Pons (tissue), 1 donor: ENCODE measurements at regions not wholly inside any gene's neighbourhood (a gene's known extent, or its start where the extent isn't known, plus 50 kb on each side); places are given as distances from the start of the nearest gene placed in this dataset.
"Not testable (repeated sequence)": the region's sequence is repeated elsewhere in the genome, so short reads cannot be mapped to it uniquely, and the experiment has no call there.

ENCODE experiments used
- DNase-seq: peaks from one replicate; pipeline ENCODE4 v3.0.0-alpha.2; 2016; ENCODE audit warnings: low spot score

DNA sequence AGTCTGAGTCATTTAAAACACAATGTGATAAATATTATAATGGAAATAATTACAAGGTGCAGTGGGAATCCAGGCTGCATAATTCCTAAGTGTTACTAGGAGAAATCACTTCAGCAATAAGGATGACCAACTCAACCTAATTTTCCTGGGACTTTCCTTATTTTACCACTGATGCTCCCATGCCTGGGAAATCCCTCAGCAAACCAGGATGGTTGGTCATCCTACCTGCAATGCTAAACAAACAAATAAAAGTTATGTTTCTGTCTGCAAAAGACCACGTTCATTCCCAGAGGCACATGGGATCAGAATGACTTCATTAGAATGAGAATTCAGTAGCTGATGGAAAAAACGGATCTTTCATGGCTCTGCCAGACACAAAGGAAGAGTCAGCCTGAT is 130.8 kb upstream of the RAP1B start:
- no peak for DNase-seq

DNA sequence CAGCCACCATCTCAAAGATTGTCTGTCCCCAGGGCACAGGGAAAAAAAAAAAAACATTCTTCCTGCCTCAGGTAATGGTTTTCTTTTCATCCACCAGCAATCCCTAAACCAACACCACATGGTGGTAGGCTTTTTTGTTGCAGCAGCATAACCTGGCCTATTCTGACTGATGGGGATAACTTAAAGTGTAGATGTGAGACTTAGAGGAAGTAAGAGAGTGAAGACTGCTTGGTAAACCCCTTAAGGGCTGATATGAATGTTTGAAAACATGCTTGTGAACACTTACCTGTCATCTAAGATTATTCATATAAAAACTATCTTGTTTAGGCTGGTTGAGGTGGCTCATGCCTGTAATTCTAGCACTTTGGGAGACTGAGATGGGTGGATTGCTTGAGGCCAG is 130.2 kb upstream of the RAP1B start:
- no peak for DNase-seq

DNA sequence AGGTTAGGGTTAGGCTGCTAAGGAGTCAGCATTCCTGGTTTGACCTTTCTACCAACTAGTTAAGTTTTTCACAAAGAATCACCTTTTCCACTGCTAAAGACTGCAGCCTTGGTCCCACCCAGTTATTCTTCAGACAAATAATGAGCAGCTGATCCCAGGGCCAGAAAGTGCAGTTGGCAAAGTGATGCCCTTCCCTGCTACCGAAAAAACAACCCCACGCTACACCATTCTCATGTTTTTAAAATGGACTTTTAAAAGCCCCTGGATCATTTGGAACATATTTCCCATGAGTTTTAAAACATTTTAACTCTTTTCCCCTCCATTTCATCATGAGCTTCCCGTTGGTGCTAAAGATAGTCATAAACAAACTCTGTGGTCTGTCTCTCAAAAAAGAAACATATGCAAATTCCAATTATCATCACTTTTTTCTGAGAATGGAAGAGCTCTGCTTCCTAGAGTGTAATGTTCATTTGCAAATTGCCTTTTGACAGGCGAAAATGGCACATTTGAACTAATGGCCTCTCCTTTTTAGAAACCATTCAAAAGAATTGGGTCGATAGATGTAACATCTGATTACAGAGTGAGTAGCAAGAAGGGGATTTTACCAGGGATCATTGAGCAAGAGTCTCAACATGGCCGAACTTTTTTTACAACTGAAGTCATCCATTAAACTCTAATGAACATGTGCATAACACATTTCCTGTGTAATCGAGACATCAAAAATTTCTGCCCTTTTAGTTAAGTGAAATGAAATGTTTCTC is 129.3 kb upstream of the RAP1B start:
- no peak for DNase-seq

DNA sequence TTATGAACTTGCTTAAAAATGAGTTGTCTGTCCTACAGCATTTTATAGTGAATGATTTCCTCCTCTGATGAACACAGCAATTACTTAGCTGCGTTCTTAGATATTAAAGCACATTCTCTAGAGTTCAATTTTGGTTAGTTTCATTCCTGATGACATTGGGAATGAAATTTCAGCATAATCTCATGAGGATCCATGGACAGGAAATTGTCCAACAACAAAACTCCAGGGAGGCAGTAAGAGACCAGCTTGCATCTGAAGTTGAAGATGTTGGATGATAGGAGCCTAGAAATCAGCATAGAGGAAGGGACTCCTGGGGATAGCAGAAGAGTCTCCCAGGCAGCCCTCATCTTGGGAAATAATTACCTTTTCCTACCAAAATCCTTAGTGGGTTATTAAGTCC is 128.7 kb upstream of the RAP1B start:
- no peak for DNase-seq

DNA sequence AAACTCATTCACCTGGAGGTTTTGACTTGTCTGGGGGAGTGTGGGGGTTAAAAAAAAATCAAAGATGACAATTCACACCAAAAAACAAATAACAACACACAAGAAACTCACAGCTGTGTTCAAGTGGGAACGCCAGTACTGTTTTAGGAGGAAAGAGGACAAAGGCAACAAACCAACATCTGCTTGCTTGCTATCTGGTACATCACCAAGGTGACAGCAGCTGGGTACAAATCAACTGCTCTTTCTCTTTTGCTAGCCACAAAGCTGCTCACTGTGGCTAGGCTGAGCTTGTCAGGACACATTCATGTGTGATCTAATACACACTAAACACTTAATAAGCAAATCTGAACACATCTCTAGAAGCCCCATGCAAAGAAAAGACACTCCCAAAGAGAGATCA is 128.0 kb upstream of the RAP1B start:
- DNase-seq, result no peak

DNA sequence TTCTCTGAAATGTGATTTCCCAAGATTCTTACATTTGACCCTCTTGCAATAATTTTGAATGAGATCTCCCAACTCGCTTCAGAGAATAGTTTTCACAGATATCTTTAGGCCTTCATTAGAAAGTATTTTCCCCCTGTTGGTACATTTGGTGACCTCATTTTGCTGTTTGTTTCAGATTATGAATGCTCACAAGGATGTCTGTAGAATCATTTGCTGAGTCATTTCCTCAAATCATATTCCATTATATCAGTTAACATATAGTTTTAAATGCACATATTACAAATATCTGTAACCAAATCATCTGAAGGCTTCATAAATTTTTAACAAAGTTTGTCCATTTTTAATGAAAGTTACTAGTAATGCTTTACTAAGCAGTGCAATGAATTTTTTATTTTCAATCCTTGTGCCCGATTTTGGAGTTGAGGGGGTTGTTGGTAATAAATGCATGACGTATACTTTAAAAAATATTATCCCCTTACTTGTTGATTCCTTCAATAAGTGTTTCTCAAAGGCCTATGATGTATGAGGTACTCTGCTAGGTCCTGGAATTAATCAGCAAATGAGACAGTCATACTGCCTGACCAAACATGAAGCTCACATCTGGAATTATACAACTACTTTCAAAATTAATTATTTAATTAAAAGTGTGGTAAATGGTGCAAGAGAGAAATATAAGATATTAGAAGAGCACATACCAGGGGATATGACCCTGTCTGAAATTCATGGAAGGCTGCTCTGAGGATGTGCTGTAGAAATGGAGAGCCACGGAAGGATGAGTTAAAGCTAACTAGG is 126.9 kb upstream of the RAP1B start:
- DNase-seq, result no peak

DNA sequence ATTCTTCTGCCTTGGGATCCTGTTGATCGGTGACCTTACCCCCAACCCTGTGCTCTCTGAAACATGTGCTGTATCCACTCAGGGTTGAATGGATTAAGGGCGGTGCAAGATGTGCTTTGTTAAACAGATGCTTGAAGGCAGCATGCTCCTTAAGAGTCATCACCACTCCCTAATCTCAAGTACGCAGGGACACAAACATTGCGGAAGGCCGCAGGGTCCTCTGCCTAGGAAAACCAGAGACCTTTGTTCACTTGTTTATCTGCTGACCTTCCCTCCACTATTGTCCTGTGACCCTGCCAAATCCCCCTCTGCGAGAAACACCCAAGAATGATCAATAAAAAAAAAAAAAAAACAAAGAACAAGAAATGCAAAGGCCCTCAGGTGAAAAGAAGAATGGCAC is 126.1 kb upstream of the RAP1B start:
- not testable (repeated sequence) for DNase-seq

DNA sequence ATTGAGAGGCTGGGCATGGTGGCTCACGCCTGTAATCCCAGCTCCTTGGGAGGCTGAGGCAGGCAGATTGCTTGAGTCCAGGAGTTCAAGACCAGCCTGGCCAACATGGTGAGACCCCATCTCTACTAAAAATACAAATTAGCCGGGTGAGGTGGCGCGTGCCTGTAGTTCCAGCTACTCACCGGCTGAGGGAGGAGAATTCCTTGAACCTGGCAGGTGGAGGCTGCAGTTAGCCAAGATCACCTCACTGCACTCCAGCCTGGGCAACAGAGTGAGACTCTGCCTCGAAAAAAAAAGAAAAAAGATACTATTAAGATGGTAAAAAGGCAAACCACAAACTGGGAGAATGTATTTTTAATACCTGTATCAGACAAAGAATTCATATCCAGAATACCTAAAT is 124.2 kb upstream of the RAP1B start:
- DNase-seq, result not testable (repeated sequence)

DNA sequence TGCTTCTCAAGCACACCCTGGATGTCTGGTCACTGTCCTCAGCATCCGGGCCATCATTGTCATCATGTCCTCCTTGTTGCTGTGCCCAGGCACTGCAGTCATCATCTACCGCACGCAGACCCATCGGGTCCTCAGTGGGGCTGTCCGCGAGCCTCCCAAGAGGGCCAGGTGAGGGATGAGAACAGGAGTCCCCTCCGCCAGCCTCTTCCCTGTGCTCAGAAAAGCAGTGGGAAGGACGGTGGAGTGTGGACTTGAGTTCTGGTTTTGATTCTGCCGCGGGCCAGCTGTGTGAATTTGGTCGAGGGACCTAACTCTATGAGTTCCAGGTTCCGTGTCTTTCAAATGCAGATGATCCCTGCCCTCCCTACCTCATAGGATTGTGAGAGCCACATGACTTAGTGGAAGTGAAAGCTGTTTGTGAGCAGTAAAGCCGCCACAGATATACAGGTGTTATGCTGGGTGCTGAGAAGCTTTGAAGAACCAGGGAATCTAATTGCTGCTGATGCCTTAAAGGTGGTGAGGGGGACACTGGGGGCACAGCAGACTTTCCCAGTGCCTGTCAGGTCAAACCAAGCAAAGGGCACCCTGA is 122.9 kb upstream of the RAP1B start:
- no peak for DNase-seq

DNA sequence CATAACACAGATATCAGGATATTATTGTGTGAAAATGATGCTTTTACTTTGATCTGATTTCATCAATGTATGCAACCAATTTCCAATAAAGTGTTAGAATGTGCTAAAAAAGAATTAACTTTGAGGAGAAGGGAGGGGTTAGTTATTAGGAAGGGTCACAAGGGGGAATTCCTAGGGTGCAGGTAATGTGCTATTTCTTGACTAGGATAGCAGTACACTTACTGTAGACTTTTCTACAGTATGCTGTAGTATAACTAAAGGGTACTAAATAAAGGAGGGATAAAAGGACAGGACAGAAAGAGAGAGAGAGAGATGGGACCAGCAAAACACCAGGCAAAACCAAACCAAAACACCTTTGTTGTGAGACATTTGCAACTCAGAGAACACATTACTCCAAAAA is 121.4 kb upstream of the RAP1B start:
- DNase-seq, result no peak

DNA sequence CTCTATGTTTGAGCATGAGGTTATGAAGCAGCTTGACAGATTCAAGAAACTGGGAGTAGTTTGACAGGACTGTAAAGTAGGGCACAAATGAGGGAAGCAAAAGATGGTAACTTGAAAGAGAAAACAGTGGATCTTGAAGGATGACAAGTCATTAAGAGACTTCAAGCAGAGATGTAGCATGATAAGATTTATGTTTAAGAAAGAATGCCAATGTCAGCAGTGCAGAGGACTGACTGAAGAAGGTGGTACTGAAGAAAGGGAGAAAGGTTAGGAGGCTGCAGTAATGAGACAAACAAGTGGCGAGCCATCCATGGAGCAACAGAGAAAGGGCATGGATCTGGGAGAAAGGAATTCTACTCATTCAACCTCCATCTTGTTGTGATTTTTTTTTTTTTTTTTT is 120.2 kb upstream of the RAP1B start:
- DNase-seq, result no peak

DNA sequence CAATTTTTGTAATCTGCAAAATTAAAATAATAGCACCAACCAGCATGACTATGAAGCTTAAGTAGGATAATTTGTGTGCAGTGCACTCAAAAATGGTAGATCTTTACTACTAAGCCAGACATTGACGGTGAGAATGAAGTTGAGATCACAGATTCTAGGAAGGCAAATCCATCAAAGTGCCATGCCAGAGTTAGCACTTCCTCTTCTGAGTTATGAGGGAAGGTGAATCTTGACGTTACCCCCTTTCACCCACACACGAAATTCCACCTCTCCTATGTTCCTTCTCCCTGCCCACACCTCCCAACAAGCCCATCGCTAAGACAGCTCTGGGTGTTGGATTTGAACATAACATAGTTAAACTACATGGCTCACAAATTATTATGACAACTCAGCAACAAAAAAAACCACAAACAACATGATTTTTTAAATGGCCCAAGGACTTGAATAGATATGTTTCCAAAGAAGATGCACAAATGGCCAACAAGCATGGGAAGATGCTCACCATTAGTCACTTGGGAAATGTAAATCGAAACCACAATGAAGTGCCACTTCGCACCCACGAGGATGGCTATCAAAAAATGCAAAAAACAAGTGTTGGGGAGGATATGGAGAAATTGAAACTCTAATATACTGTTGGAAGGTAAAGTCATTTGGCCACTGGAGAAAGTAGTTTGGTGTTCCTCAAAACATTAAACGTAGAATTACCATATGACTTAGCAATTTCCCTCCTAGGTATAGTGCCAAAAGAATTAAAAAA is 119.3 kb upstream of the RAP1B start:
- DNase-seq, result no peak

DNA sequence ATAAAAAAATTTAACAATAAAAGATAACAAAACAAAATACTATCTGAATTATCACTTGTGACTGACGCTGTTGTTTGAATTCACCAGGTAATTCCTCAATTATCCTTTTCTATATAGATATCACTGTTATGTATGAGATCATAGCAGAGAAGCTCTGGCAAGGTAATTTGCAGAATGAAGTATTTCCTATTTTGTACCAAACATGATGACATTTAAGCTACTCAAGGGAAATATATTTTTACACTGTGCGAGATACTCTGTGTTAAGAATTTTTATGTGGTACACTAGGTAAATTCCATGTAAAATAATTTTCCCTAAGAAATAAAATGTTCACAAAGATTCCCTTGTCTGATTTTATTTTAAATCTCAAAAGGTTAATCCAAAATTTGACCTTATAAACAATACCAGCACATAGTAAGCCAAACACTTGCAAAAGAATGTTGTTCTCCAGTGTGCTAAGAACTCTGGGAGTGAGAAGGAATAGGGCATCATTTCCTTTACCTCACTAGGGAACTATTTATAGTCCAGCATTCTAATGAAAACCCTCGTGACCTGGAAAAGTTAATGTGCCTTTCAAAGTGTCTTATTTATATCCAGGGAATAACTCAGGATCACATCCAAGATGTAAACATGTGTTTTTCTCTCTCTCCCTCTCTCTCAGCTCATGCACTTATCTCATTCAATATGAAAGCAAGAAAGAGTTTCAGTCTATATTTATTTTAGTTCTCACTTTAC is 115.2 kb upstream of the RAP1B start:
- no peak for DNase-seq

DNA sequence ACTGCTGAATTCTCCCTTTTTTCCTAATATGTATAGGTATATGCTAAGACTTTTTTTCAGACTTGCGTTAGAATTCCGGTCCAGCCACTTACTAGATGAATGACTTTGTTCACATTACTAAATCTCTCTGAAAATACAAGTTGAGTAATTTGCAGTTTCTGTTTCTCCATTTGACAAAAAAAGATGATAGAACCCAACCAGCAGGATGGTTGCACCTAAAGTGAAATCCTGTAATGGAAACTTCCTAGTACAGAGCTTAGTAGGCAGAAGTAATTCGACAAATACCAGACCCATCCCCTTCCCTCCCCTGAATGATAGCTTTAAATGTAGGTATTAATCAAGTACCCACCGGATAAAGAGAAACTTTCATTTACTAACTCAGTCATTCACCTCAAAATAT is 113.6 kb upstream of the RAP1B start:
- no peak for DNase-seq

DNA sequence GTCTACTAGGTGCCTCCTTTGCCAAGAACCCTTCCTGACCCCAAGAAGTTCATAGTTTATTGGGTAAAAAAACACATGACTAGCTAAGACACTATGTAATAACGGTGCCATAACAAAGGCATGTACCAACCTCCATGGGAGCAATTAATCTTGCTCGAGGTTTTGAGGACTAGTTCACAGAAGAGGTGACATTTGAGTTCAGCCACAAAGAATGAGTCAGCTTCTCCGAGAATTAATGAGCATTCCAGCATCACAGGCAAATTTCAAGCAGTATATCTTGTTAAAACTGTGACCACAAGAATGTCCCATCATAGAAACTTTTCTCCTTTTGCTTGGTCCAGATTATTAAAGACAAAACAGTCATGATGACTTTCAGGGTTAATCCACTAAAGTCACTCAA is 113.0 kb upstream of the RAP1B start:
- DNase-seq, result no peak

DNA sequence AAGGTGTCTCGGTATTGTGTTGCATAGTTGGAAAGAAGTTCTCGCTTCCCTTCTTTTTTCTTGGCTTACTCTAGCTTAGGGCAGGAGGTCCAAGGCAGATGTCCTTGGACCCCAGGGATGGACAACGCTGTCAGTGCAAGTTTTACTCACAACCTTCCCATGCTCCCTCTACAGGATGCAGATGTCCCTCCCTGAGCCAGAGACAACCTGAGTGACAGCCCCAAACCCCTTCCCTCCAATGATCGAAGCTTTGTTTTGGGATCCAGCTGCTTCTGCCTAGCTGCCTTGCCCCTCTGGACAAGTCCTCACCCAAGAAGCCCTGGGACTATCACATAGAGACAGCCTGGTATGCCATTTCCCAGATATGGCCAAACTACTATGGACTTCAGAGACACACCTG is 112.0 kb upstream of the RAP1B start:
- no peak for DNase-seq

DNA sequence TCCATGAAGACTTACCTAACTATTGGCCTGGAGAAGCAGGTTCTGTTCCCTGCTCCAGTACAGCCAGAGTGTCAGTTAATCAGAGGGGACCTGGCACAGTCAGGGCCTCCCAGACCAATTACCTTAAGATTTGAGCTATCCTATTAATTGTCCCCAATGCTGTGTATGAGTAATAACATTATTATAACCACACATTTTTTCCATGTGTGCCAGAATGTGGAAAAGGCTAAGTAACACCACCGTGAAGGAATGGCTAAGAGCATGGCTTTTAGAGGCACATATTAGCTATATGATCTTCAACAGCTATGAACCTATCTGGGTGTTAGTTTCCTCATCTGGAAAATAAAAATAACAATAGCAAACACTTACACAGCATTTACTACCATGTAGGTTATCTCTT is 111.1 kb upstream of the RAP1B start:
- no peak for DNase-seq

DNA sequence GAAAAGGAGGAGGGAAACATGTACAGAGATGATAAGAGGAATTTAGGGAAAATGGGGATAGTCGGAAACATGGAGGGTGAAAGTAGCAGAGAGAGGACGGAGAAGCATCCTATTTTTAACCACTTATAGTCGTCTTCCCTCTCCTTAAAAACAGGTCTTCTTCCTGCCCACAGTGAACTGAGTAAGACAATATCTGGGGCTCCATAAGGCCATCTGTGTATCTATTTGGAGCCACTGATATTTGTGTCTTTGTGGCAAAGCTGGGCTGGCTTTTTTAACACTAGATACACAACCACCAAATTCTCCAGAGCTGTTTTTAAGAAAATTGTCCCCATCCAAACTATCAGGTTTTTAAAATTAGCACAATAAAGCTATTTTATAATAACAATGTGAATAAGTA is 109.5 kb upstream of the RAP1B start:
- no peak for DNase-seq

DNA sequence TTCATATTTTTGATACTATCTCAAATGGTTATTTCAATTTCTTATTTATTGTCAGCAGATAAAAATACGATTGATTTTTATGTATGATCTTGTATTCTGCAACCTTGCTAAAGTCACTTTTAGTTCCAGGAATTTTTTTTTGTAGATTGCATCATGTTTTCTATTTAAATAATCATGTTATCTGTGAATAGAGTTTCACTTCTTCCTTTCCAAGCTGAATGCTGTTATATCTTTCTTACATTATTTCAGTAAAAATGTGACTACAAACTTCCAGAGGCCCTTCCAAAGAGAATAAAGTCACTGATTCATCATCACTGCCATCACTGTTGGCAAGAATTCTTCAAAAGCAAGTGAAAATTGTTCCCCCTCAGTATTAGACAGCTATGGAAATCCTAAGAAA is 104.7 kb upstream of the RAP1B start:
- DNase-seq, result no peak

DNA sequence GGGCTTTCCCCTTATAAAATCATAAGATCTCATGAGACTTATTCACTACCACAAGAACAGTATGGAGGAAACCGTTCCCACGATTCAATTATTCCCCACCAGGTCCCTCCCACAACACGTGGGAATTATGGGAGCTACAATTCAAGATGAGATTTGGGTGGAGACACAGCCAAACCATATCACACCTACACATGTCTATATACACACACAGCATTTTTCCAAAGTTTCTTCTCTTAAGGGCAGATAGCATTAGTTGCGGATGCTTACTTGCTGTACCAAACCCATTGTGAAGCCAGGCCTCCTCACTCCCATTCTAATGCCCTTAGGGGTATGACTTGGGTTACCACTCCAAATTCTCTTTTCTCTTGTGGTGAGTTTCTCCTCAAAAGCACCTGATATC is 104.1 kb upstream of the RAP1B start:
- no peak for DNase-seq

DNA sequence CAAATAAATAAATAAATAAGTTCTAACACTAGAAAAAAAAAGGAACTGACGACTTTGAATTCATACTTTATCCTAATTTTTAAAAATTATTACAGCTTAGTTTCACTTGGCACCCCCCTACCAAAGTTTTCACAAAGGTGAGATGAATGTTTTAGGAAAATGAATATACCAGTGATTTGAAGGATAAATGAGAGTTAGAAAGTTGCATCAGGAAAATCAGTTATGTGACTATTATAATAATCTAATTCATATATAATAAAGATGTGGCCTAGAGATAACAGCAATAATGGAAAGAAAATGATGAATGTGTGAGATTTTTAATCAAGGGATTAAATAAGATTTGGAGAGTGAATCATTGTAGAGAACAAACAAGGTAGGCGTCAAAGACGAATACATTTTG is 103.0 kb upstream of the RAP1B start:
- DNase-seq, result no peak

DNA sequence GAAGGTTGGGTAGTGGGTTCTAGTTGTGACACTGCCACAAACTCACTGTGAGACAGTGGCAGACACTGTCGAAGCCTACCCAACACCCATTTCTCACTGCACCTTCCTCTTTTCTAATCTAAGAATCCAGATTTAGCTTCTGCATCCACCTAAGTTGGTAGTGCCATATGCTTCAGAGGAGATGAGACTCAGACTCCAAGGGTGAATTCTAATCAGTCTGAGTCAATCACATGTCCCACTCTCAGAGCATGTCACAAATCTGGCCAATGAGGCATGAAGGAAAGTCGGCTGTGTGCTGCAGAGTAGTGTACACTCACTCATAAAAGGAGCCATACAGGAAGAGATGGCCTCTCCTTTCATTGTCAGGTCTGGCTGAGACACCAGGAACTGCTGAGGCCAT is 102.1 kb upstream of the RAP1B start:
- DNase-seq, result no peak
